Lung (tissue), 11 donors: ENCODE measurements at regions not wholly inside any gene's neighbourhood (a gene's known extent, or its start where the extent isn't known, plus 50 kb on each side); places are given as distances from the start of the nearest gene placed in this dataset.

Experiments used
- ATAC-seq: fragments of 200-7000 bp; cut with Tn5 transposase; one replicate; pipeline ENCODE4 v1.9.1; 2020; ENCODE audit warnings: moderate number of reproducible peaks; ENCODE audit not compliant: insufficient read depth, low FRiP score
- DNase-seq, 3 donors: peaks; one replicate each; pipeline ENCODE4 v3.0.0-alpha.2; 2013 to 2017
- H3K27ac ChIP-seq, 2 donors: one replicate each; pipeline ENCODE4 v1.5.1; 2013; ENCODE audit warnings: mild to moderate bottlenecking in 2 of 2, moderate library complexity in 2 of 2, control low read depth in 1 of 2, inconsistent platforms in 1 of 2, low read depth in 1 of 2, low read length in 1 of 2
- H3K27me3 ChIP-seq, 3 donors: one replicate each; pipeline ENCODE4 v1.5.1; 2013; ENCODE audit warnings: low read length in 2 of 3; ENCODE audit not compliant: control insufficient read depth in 3 of 3, insufficient read depth in 3 of 3
- H3K36me3 ChIP-seq, 4 donors: one replicate each; pipeline ENCODE4 v1.5.1; 2013; ENCODE audit warnings: low read length in 4 of 4, mild to moderate bottlenecking in 1 of 4, moderate library complexity in 1 of 4; ENCODE audit not compliant: control insufficient read depth in 4 of 4, insufficient read depth in 4 of 4
- H3K4me1 ChIP-seq, 5 donors: one replicate each; pipeline ENCODE4 v1.5.1; 2013; ENCODE audit warnings: low read length in 5 of 5, mild to moderate bottlenecking in 2 of 5, moderate library complexity in 1 of 5; ENCODE audit not compliant: control insufficient read depth in 5 of 5, insufficient read depth in 5 of 5
- H3K4me3 ChIP-seq: one replicate; pipeline ENCODE4 v1.5.1; 2013; ENCODE audit warnings: mild to moderate bottlenecking, control low read depth, moderate library complexity
- H3K9ac ChIP-seq, 2 donors: one replicate each; pipeline ENCODE4 v1.5.1; 2013; ENCODE audit warnings: low read length in 2 of 2, control low read depth in 1 of 2; ENCODE audit not compliant: insufficient read depth in 1 of 2
- H3K9me3 ChIP-seq, 4 donors: one replicate each; pipeline ENCODE4 v1.5.1; 2013; ENCODE audit warnings: low read length in 3 of 4, mild to moderate bottlenecking in 1 of 4, moderate library complexity in 1 of 4; ENCODE audit not compliant: control insufficient read depth in 4 of 4, insufficient read depth in 3 of 4
- WGBS, 2 donors: extraction: QIAGEN DNeasy Blood & Tissue Kit; methylation state at CpG; one replicate each; pipeline ENCODE4 v1.1.7; 2013; 5-methylcytosine and 5-hydroxymethylcytosine counted together
- TF ChIP-seq, protein P1 (sequence below): IDR thresholded peaks from 2 replicates; pipeline ENCODE4 v1.5.1; 2012; ENCODE audit warnings: mild to moderate bottlenecking; ENCODE audit errors: control extremely low read depth, extremely low read depth
- donor health status: control.
- donor health status: control.
- donor health status: Bipolar disorder and iron deficiency.
- donor health status: healthy.
- donor health status: DM: yes; HTN: yes; CAD: no.

DNA sequence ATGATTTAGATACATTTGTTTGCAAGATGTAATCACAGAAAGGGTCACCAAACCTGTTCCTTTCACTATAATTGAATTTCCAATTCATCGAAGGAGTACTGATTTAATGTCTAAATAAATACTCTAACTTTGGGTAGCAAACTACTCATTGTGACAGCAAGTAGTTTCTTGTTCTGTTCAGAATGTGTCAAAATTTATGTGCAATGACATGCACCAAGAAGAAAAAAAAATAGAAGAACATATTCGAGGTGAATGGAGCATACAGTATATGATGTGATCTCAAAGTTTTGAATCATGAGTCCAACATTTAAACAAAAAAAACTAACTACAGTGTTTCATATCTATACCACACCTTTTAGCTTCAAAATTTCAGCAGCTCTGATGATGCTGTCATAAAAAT, 583.6 kb upstream of the MMS22L start:
- Histone ChIP-seq H3K9me3 (no peaks in the 10 kb centered on the region), H3K9ac (no peak overlapping the region), H3K27me3 (no peaks in the 10 kb centered on the region), H3K36me3 (no peaks in the 10 kb centered on the region), H3K4me1 (no peaks in the 10 kb centered on the region), H3K27ac (no peak overlapping the region), H3K4me3 (no peak overlapping the region)
- TF ChIP-seq, protein P1, sequence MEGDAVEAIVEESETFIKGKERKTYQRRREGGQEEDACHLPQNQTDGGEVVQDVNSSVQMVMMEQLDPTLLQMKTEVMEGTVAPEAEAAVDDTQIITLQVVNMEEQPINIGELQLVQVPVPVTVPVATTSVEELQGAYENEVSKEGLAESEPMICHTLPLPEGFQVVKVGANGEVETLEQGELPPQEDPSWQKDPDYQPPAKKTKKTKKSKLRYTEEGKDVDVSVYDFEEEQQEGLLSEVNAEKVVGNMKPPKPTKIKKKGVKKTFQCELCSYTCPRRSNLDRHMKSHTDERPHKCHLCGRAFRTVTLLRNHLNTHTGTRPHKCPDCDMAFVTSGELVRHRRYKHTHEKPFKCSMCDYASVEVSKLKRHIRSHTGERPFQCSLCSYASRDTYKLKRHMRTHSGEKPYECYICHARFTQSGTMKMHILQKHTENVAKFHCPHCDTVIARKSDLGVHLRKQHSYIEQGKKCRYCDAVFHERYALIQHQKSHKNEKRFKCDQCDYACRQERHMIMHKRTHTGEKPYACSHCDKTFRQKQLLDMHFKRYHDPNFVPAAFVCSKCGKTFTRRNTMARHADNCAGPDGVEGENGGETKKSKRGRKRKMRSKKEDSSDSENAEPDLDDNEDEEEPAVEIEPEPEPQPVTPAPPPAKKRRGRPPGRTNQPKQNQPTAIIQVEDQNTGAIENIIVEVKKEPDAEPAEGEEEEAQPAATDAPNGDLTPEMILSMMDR: no peak
- DNase-seq (no peak), ATAC-seq (no peak)
- WGBS, 2 donors: 75 to 77% methylated on average over 2 of the region's 2 CpGs

DNA sequence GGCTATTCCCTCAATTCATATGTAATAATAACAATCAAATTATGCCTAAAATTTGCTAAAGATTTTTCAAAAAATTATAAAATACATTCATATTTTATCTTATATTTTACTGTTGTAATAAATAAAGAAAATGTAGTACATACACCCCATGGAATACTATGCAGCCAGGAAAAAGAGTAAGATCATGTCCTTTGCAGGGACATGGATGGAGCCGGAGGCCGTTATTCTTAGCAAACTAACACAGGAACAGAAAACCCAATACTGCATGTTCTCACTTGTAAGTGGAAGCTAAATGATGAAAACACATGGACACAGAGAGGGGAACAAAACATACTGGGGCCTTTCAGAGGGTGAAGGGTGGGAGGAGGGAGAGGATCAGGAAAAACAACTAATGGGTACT, 584.2 kb upstream of the MMS22L start:
- H3K27ac ChIP-seq: no peak overlapping the region
- H3K9ac ChIP-seq: no peak overlapping the region
- no peak overlapping the region for H3K4me3 ChIP-seq
- ATAC-seq (no peak), DNase-seq (no peak)
- no peaks in the 10 kb centered on the region for H3K9me3 ChIP-seq
- 48 to 71% methylated on average over 2 of the region's 2 CpGs for WGBS, 2 donors
- no peaks in the 10 kb centered on the region for H3K4me1 ChIP-seq
- TF ChIP-seq, protein P1: no peak
- H3K27me3 ChIP-seq: no peaks in the 10 kb centered on the region
- H3K36me3 ChIP-seq: no peaks in the 10 kb centered on the region

DNA sequence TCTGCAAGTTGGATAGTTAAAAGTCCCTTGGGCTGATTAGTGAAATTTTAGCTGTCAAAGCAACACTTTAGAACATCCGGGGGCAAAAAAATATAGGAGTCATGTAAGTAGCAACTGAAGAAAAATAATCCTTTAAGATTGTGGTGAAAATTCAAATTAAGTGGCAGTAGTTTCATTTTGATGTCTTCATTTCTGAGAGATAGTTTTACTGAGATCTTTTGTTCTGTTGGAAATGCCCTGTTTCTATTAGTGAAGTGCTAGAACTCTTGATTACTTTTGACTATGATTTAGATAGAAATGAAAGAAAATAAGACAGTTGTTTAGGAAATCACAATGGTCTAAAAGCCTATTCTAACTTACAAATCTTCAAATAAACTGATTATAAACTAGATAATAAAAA, 587.3 kb upstream of the MMS22L start:
- Histone ChIP-seq H3K4me1 (no peaks in the 10 kb centered on the region), H3K27me3 (no peaks in the 10 kb centered on the region), H3K4me3 (no peak overlapping the region), H3K36me3 (no peaks in the 10 kb centered on the region), H3K9me3 (no peaks in the 10 kb centered on the region), H3K27ac (no peak overlapping the region), H3K9ac (no peak overlapping the region)
- DNase-seq (no peak), ATAC-seq (no peak)
- TF ChIP-seq, protein P1: no peak
- 0 to 35% methylated on average over 1 of the region's 1 CpG for WGBS, 2 donors

DNA sequence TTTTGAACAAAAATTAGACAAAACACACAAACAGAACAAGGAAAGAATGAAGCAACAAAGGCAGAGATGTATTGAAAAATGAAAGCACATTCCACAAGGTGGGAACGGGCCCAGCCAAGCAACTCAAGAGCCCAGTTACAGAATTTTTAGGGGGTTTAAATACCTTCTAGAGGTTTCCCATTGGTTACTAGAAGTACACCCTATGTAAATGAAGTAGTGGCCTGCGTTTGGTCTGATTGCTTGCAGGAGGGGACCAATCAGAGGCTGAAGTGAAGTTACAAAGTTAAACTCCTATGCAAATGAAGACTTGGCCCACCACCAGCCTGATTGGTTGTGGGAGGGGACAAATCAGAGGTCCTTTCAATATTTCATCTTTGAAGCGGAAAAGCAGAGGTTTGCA, 593.7 kb upstream of the MMS22L start:
- H3K4me3 ChIP-seq: no peak overlapping the region
- TF ChIP-seq, protein P1: no peak
- H3K27me3 ChIP-seq: no peaks in the 10 kb centered on the region
- no peaks in the 10 kb centered on the region for H3K36me3 ChIP-seq
- DNase-seq (no peak), ATAC-seq (no peak)
- H3K9ac ChIP-seq: no peak overlapping the region
- no peak overlapping the region for H3K27ac ChIP-seq
- 74 to 84% methylated on average over 3 of the region's 3 CpGs for WGBS, 2 donors
- H3K4me1 ChIP-seq: no peaks in the 10 kb centered on the region
- H3K9me3 ChIP-seq: no peaks in the 10 kb centered on the region
